Nephron (organoid): ENCODE measurements at regions not wholly inside any gene's neighbourhood (a gene's known extent, or its start where the extent isn't known, plus 50 kb on each side); places are given as distances from the start of the nearest gene placed in this dataset.
"Not testable (repeated sequence)": the region's sequence is repeated elsewhere in the genome, so short reads cannot be mapped to it uniquely, and the experiment has no call there.

Experiments
- H3K27ac Mint-ChIP-seq, 3 experiments: 2 replicates each; pipeline ENCODE4 v1.8.0; 2020; ENCODE audit warnings: mixed read lengths in 3 of 3, mild to moderate bottlenecking in 2 of 3, moderate library complexity in 1 of 3
- H3K27me3 Mint-ChIP-seq: 2 replicates; pipeline ENCODE4 v1.8.0; 2021; ENCODE audit warnings: low read depth, mild to moderate bottlenecking, moderate library complexity, mixed read lengths
- H3K36me3 Mint-ChIP-seq: 2 replicates; pipeline ENCODE4 v1.8.0; 2020; ENCODE audit warnings: low read depth, mixed read lengths
- H3K4me1 Mint-ChIP-seq: 2 replicates; pipeline ENCODE4 v1.8.0; 2020; ENCODE audit warnings: mixed read lengths
- H3K4me3 Mint-ChIP-seq, 3 experiments: 2 replicates each; pipeline ENCODE4 v1.8.0; 2020; ENCODE audit warnings: mild to moderate bottlenecking in 3 of 3, mixed read lengths in 3 of 3, moderate library complexity in 2 of 3
- H3K9me3 Mint-ChIP-seq: 2 replicates; pipeline ENCODE4 v1.8.0; 2020; ENCODE audit warnings: mixed read lengths
- TF ChIP-seq, protein P1 (sequence below), 3 experiments: fragments of 200-600 bp; sonication (generic); IDR thresholded peaks; one replicate each; pipeline ENCODE4 v1.5.0; 2021; ENCODE audit warnings: antibody characterized with exemption in 3 of 3; ENCODE audit not compliant: unreplicated experiment in 3 of 3

DNA sequence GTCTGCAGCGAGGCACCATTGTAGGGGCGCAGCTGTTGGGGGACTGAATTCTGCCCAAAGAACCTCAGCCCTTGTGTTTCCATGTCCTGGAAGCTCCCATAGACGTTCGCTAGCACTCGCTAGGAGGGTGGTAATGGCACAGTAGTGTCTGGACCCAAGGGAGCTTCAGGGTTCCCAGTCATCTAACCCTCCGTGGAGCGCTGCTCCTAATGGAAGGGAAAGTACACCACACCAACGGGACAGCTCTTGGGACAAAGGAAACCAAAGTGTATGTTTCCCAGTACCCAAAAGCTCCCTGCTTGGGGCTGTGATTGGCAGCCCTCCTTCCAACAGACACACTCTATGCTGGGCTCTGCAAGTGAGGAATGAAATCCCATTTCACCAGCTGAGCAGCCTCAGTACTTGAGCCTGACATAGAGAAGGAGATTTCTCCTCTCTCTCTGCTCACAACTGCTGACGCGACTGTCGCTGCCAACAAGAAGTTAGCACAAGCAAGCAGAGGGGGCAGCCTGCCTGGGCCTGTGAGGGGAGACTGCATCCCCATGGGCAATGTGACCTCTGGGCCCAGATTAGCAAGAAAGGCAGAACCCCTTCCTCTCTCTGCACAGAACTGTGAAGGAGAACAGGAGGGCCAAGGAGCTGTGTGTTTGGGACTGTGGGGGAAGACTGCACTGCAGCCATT lies 67.6 kb upstream of the SMARCAD1 start:
- no peak overlapping the region for H3K27ac Mint-ChIP-seq
- no peaks in the 10 kb centered on the region for H3K4me1 Mint-ChIP-seq
- TF ChIP-seq, protein P1, sequence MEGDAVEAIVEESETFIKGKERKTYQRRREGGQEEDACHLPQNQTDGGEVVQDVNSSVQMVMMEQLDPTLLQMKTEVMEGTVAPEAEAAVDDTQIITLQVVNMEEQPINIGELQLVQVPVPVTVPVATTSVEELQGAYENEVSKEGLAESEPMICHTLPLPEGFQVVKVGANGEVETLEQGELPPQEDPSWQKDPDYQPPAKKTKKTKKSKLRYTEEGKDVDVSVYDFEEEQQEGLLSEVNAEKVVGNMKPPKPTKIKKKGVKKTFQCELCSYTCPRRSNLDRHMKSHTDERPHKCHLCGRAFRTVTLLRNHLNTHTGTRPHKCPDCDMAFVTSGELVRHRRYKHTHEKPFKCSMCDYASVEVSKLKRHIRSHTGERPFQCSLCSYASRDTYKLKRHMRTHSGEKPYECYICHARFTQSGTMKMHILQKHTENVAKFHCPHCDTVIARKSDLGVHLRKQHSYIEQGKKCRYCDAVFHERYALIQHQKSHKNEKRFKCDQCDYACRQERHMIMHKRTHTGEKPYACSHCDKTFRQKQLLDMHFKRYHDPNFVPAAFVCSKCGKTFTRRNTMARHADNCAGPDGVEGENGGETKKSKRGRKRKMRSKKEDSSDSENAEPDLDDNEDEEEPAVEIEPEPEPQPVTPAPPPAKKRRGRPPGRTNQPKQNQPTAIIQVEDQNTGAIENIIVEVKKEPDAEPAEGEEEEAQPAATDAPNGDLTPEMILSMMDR (IDR thresholded peaks at IDR 0.05; ENCODE audit: unreplicated experiment in 3 of 3) = no peak
- no peak overlapping the region for H3K4me3 Mint-ChIP-seq
- H3K27me3 Mint-ChIP-seq = no peaks in the 10 kb centered on the region
- no peaks in the 10 kb centered on the region for H3K9me3 Mint-ChIP-seq
- H3K36me3 Mint-ChIP-seq = no peaks in the 10 kb centered on the region

DNA sequence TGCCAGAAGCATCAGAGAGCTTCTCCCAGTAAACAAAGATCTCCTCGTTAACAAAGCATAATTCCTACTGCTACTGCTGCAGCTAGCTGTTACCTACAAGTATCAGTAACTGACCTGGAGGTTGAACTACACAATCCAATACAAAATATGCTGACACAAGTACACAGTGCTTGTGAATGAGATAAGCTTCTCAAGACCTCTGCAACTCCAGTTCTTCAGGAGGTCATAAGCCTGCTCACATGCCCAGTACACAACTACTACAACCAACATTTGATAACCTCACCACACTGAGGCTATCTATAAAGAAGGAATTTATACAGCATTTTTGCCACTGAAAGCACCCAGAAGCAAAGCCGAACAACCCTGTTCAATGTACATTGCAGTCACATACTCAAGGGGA lies 66.7 kb upstream of the SMARCAD1 start:
- H3K27ac Mint-ChIP-seq = no peak overlapping the region
- H3K36me3 Mint-ChIP-seq = no peaks in the 10 kb centered on the region
- no peaks in the 10 kb centered on the region for H3K9me3 Mint-ChIP-seq
- no peak overlapping the region for H3K4me3 Mint-ChIP-seq
- H3K27me3 Mint-ChIP-seq = no peaks in the 10 kb centered on the region
- TF ChIP-seq, protein P1 (IDR thresholded peaks at IDR 0.05; ENCODE audit: unreplicated experiment in 3 of 3) = no peak
- no peaks in the 10 kb centered on the region for H3K4me1 Mint-ChIP-seq

DNA sequence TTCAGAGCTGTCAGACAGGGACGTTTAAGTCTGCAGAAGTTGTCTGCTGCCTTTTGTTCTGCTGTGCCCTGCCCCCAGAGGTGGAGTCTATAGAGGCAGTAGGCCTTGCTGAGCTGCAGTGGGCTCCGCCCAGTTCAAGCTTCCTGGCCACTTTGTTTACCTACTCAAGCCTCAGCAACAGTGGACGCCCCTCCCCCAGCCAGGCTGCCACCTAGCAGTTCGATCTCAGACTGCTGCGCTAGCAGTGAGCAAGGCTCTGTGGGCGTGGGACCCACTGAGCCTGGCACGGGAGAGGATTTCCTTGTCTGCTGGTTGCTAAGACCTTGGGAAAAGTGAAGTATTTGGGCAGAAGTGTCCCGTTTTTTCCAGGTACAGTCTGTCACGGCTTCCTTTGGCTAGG lies 59.6 kb upstream of the SMARCAD1 start:
- not testable (repeated sequence) for H3K36me3 Mint-ChIP-seq, H3K27ac Mint-ChIP-seq, H3K27me3 Mint-ChIP-seq, H3K4me1 Mint-ChIP-seq, H3K9me3 Mint-ChIP-seq
- peak overlapping the region in 1 of 3 experiments; percentile 34 for H3K4me3 Mint-ChIP-seq

DNA sequence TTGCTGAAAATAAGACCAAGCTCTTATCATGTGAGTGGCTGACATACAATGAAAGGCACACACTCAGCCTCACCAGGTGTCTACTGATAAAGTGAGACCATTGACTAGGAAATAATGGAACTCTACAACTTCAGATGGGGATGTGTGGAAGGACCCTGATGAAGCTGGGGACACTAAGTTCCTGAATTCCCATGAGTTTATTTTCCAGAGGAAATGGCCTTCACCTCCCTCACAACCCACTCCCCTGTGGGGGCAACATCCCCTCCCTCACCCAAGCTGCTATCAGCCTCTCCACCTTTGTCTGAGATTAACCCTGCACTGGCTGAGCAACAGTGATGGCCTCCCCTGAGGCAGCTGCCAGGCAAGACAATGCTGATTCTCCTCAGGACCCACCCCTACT lies 55.2 kb upstream of the SMARCAD1 start:
- Mint-ChIP-seq H3K27me3 (no peaks in the 10 kb centered on the region), H3K27ac (no peak overlapping the region), H3K9me3 (peaks cover 5% of the 10 kb centered on the region), H3K4me3 (no peak overlapping the region), H3K36me3 (no peaks in the 10 kb centered on the region), H3K4me1 (no peaks in the 10 kb centered on the region)
- TF ChIP-seq, protein P1 (IDR thresholded peaks at IDR 0.05; ENCODE audit: unreplicated experiment in 3 of 3) = no peak

DNA sequence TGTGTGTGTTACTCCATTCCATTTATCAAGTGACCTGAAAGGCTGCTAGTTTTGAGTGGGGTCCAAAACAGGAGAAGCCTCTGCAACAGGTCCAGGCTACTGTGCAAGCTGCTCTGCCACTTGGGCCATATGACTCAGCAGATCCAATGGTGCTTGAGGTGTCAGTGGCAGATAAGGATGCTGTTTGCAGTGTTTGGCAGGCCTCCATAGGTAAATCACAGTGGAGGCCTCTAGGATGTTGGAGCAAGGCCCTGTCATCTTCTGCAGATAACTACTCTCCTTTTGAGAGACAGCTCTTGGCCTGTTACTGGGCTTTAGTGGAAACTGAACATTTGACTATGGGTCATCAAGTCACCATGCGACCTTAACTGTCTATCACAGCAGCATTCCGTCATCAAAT lies 52.3 kb upstream of the SMARCAD1 start:
- H3K9me3 Mint-ChIP-seq = peaks cover 11% of the 10 kb centered on the region
- H3K4me1 Mint-ChIP-seq, H3K4me3 Mint-ChIP-seq, H3K36me3 Mint-ChIP-seq, H3K27me3 Mint-ChIP-seq, H3K27ac Mint-ChIP-seq: not testable (repeated sequence)

DNA sequence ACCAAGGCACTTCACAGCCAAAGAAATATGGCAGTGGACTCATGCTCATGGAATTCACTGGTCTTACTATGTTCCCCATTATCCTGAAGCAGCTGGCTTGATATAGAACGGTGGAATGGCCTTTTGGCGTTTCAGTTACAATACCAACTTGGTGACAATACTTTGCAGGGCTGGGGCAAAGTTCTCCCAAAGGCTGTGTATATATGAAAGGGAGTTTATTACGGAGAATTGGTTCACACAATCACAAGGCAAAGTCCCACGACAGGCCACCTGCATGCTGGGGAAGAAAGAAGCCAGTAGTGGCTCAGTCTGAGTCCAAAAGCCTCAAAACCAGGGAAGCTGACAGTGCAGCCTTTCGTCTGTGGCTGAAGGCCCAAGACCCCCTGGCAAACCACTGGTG lies 50.8 kb upstream of the SMARCAD1 start:
- H3K27ac Mint-ChIP-seq = no peak overlapping the region
- no peaks in the 10 kb centered on the region for H3K36me3 Mint-ChIP-seq
- no peak overlapping the region for H3K4me3 Mint-ChIP-seq
- no peaks in the 10 kb centered on the region for H3K4me1 Mint-ChIP-seq
- peaks cover 11% of the 10 kb centered on the region for H3K9me3 Mint-ChIP-seq
- TF ChIP-seq, protein P1 (IDR thresholded peaks at IDR 0.05; ENCODE audit: unreplicated experiment in 3 of 3) = no peak
- H3K27me3 Mint-ChIP-seq = no peaks in the 10 kb centered on the region
